Tibial artery (tissue), 4 donors: ENCODE measurements at regions not wholly inside any gene's neighbourhood (a gene's known extent, or its start where the extent isn't known, plus 50 kb on each side); places are given as distances from the start of the nearest gene placed in this dataset.

Source experiments
- DNase-seq, 2 donors: peaks; one replicate each; pipeline ENCODE4 v3.0.0-alpha.2; 2019
- H3K27ac ChIP-seq, 2 donors: fragments of 200-600 bp; sonication (generic) in 1 of 2; 1 replicate in 1 of 2; 2 replicates in 1 of 2; pipeline ENCODE4 v1.5.1; 2018 to 2019; ENCODE audit warnings: mild to moderate bottlenecking in 1 of 2
- H3K27me3 ChIP-seq, 2 donors: fragments of 200-600 bp; sonication (generic) in 1 of 2; one replicate each; pipeline versions ENCODE4 v1.5.1 to v1.6.0; 2016 to 2019
- H3K36me3 ChIP-seq, 3 donors: fragments of 200-600 bp; sonication (generic) in 2 of 3; one replicate each; pipeline ENCODE4 v1.5.1; 2016 to 2019; ENCODE audit warnings: mild to moderate bottlenecking in 2 of 3
- H3K4me1 ChIP-seq, 4 donors: fragments of 200-600 bp; sonication (generic) in 2 of 4; 1 replicate in 3 of 4; 2 replicates in 1 of 4; pipeline ENCODE4 v1.5.1; 2016 to 2019
- H3K4me3 ChIP-seq, 2 donors: fragments of 200-600 bp; sonication (generic) in 1 of 2; 1 replicate in 1 of 2; 2 replicates in 1 of 2; pipeline ENCODE4 v1.5.1; 2018 to 2019; ENCODE audit warnings: mild to moderate bottlenecking in 2 of 2
- H3K9me3 ChIP-seq, 3 donors: fragments of 200-600 bp; sonication (generic) in 1 of 3; one replicate each; pipeline ENCODE4 v1.5.1; 2016 to 2019
- intact Hi-C: fragments of 100-400 bp; cut with DNase I; formaldehyde crosslinking; loops from one replicate; pipeline ENCODE4 v1.15.0; 2023; ENCODE audit warnings: low total_unique reads
- TF ChIP-seq, protein P1 (sequence below), 2 experiments: fragments of 200-600 bp in 1 of 2; fragments of 450-650 bp in 1 of 2; IDR thresholded peaks; one replicate each; pipeline ENCODE4 v1.5.1; 2017 to 2019; ENCODE audit warnings: antibody characterized with exemption in 2 of 2, mild to moderate bottlenecking in 1 of 2, moderate library complexity in 1 of 2

DNA sequence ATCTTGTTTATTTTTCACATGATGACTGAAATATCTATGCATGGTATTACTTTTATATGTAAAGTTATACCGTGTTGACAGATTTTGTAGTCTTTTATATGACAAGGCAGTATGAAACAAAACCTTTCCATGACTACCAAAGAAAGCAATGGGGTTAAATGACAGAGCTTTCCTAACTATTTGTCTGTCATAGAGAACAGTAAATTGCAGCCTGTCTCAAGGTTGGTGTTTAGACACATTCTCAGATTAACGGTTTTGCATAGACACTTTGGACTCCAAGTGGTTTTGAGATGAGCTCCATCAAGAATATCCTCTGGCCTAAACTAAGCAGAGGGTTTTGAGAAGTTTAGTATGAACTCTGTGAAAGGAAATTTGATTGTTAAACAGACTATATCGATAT is 180.7 kb upstream of the TENM3 start:
- Histone ChIP-seq H3K27ac (no peak overlapping the region), H3K4me3 (no peak overlapping the region), H3K36me3 (no peaks in the 10 kb centered on the region), H3K27me3 (no peaks in the 10 kb centered on the region), H3K4me1 (no peaks in the 10 kb centered on the region), H3K9me3 (no peaks in the 10 kb centered on the region)
- intact Hi-C loops: no loop called here
- DNase-seq: no peak
- TF ChIP-seq, protein P1, sequence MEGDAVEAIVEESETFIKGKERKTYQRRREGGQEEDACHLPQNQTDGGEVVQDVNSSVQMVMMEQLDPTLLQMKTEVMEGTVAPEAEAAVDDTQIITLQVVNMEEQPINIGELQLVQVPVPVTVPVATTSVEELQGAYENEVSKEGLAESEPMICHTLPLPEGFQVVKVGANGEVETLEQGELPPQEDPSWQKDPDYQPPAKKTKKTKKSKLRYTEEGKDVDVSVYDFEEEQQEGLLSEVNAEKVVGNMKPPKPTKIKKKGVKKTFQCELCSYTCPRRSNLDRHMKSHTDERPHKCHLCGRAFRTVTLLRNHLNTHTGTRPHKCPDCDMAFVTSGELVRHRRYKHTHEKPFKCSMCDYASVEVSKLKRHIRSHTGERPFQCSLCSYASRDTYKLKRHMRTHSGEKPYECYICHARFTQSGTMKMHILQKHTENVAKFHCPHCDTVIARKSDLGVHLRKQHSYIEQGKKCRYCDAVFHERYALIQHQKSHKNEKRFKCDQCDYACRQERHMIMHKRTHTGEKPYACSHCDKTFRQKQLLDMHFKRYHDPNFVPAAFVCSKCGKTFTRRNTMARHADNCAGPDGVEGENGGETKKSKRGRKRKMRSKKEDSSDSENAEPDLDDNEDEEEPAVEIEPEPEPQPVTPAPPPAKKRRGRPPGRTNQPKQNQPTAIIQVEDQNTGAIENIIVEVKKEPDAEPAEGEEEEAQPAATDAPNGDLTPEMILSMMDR (IDR thresholded peaks at IDR 0.05): no peak

DNA sequence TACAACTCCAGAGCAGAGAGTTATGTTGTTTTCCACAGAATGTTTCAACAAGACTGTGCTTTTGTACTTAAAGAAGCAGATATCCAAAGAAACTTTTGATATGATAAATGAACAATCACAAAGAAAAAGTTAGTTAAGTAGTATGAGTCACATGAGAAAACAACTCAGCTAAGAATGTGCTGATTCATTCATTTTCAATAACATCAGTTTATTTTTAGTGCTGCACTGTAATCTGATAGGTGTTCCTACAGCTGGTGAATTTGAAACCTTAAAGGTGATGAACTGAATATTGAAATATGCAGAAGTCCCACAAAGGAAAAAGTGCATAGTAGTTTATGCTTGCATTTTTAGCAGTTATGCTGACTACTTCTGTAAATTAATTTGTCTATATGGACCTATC is 180.3 kb upstream of the TENM3 start:
- TF ChIP-seq, protein P1 (IDR thresholded peaks at IDR 0.05): no peak
- H3K27me3 ChIP-seq: no peaks in the 10 kb centered on the region
- no peak overlapping the region for H3K4me3 ChIP-seq
- no peaks in the 10 kb centered on the region for H3K4me1 ChIP-seq
- no peak overlapping the region for H3K27ac ChIP-seq
- intact Hi-C loops: no loop called here
- no peaks in the 10 kb centered on the region for H3K36me3 ChIP-seq
- H3K9me3 ChIP-seq: no peaks in the 10 kb centered on the region
- no peak for DNase-seq

DNA sequence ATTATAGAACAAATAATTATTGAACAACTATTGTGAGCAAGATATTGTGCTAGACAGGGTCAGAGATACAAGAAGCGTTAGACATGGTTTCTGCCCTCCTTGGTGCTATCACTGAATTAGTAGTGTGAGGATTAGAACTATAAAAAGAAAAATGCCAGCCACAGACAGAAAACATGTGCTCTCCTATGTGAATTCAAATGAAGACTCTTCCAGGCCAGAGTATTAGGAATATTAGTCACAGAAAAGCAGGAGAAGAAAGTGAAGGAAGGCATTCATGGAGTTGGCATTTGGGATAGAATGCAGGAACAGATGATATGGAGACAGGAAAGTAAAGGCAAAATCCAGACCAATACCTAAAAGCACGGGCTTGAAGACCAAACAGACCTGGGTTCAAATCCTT is 179.6 kb upstream of the TENM3 start:
- H3K27me3 ChIP-seq: no peaks in the 10 kb centered on the region
- no peak overlapping the region for H3K4me3 ChIP-seq
- no peaks in the 10 kb centered on the region for H3K9me3 ChIP-seq
- no peaks in the 10 kb centered on the region for H3K4me1 ChIP-seq
- no peak overlapping the region for H3K27ac ChIP-seq
- intact Hi-C loops: no loop called here
- H3K36me3 ChIP-seq: no peaks in the 10 kb centered on the region
- DNase-seq: no peak
- TF ChIP-seq, protein P1 (IDR thresholded peaks at IDR 0.05): no peak

DNA sequence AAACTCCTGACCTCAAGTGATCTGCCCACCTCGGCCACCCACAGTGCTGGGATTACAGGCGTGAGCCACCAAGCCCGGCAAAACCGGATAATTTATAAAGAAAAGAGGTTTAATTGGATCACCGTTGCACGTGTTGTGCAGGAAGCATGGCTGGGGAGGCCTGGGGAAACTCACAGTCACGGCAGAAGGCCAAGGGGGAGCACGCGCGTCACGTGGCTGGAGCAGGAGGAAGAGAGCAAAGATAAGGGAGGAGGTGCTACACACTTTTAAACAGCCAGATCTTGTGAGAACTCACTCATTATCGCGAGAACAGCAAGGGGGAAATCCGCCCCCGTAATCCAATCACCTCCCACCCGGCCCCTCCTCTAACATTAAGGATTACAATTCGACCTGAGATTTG is 177.9 kb upstream of the TENM3 start:
- intact Hi-C loops: no loop called here
- Histone ChIP-seq H3K9me3 (no peaks in the 10 kb centered on the region), H3K27ac (no peak overlapping the region), H3K4me3 (no peak overlapping the region), H3K27me3 (no peaks in the 10 kb centered on the region), H3K4me1 (no peaks in the 10 kb centered on the region), H3K36me3 (no peaks in the 10 kb centered on the region)
- no peak for DNase-seq
- TF ChIP-seq, protein P1 (IDR thresholded peaks at IDR 0.05): no peak

DNA sequence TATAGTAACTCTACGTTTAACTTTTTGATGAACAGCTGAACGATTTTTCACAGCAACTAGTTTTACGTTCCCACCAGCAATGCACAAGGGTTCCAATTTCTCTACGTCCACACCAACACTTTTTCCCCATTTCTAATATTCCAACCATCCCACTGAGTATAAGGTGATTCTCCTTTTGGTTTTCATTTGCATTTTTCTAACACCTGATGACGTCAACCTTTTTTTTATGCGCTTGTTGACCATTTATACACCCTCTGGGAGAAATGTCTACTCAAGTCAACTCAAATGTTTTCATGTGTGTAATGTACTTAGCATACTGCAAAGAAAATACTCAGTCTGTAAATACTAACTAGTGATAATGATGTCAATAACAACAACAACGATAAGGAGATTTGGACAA is 177.2 kb upstream of the TENM3 start:
- H3K27ac ChIP-seq: no peak overlapping the region
- H3K27me3 ChIP-seq: no peaks in the 10 kb centered on the region
- no peaks in the 10 kb centered on the region for H3K36me3 ChIP-seq
- H3K4me3 ChIP-seq: no peak overlapping the region
- no peak for DNase-seq
- TF ChIP-seq, protein P1 (IDR thresholded peaks at IDR 0.05): no peak
- intact Hi-C loops: no loop called here
- no peaks in the 10 kb centered on the region for H3K4me1 ChIP-seq
- H3K9me3 ChIP-seq: no peaks in the 10 kb centered on the region

DNA sequence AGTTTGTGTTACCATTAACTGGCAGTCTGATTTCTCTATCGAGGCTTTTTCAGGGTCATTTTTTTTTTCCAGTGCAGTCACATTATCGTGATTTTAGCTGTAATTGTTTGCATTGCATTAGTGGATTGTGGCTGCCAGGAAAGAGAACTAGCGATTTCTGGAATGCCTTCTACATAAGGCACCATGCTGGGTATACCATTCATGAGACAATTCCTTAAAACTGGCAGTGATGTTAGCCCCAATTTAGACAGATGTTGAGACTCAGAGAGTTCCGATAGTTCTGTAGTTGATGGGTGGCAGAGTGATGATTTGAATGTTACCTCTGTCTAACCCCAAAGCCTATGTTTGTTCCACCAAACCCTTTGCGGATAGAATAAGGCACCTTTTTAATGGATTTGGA is 175.4 kb upstream of the TENM3 start:
- Histone ChIP-seq H3K4me1 (no peaks in the 10 kb centered on the region), H3K36me3 (no peaks in the 10 kb centered on the region), H3K27ac (no peak overlapping the region), H3K9me3 (no peaks in the 10 kb centered on the region), H3K4me3 (no peak overlapping the region), H3K27me3 (no peaks in the 10 kb centered on the region)
- no peak for DNase-seq
- intact Hi-C loops: no loop called here
- TF ChIP-seq, protein P1 (IDR thresholded peaks at IDR 0.05): no peak
